Muscle layer of colon (tissue), 2 donors: ENCODE measurements at regions not wholly inside any gene's neighbourhood (a gene's known extent, or its start where the extent isn't known, plus 50 kb on each side); places are given as distances from the start of the nearest gene placed in this dataset.
"Not testable (repeated sequence)": the region's sequence is repeated elsewhere in the genome, so short reads cannot be mapped to it uniquely, and the experiment has no call there.

Experiments
- H3K27ac ChIP-seq: one replicate; pipeline ENCODE4 v1.7.0; 2013; ENCODE audit warnings: low read depth, mild to moderate bottlenecking, low read length, moderate library complexity
- H3K27me3 ChIP-seq, 2 donors: one replicate each; pipeline ENCODE4 v1.7.0; 2013; ENCODE audit warnings: low read length in 2 of 2, mild to moderate bottlenecking in 2 of 2; ENCODE audit not compliant: insufficient read depth in 2 of 2, control insufficient read depth in 1 of 2
- H3K36me3 ChIP-seq: one replicate; pipeline ENCODE4 v1.7.0; 2013; ENCODE audit warnings: mild to moderate bottlenecking, low read length; ENCODE audit not compliant: insufficient read depth
- H3K4me1 ChIP-seq: one replicate; pipeline ENCODE4 v1.7.0; 2013; ENCODE audit warnings: mild to moderate bottlenecking, low read length; ENCODE audit not compliant: insufficient read depth
- H3K4me3 ChIP-seq, 2 donors: one replicate each; pipeline ENCODE4 v1.7.0; 2013; ENCODE audit warnings: low read length in 2 of 2, low read depth in 1 of 2, mild to moderate bottlenecking in 1 of 2, moderate library complexity in 1 of 2
- H3K9ac ChIP-seq: one replicate; pipeline ENCODE4 v1.7.0; 2013; ENCODE audit warnings: low read length
- H3K9me3 ChIP-seq: one replicate; pipeline ENCODE4 v1.7.0; 2013; ENCODE audit warnings: mild to moderate bottlenecking, low read length
- donor health status: abdominal sarcoma.
- donor health status: Adenocarcinoma of cecum.

DNA sequence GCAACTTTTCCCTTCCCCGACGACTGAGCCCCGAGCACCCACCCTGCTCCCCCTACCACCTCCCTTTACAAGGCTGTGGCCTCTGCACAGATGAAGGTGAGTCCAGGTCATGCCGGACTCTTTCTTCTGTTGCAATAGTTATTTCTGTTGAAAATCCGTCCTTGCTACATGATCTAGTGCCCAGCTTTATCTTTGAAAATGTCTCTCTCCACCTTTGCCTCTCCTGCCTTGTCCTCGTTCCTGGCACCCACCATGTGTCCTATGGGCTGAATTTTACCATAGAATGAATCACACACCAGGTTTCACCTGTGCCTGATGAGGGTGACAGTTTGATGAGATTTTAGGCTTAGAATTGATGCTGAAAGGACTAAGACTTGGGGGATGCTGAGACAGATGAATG is 92.9 kb downstream of the TMEM121 start:
- H3K27me3 ChIP-seq, H3K4me1 ChIP-seq, H3K36me3 ChIP-seq, H3K27ac ChIP-seq, H3K9me3 ChIP-seq, H3K9ac ChIP-seq, H3K4me3 ChIP-seq: not testable (repeated sequence)

DNA sequence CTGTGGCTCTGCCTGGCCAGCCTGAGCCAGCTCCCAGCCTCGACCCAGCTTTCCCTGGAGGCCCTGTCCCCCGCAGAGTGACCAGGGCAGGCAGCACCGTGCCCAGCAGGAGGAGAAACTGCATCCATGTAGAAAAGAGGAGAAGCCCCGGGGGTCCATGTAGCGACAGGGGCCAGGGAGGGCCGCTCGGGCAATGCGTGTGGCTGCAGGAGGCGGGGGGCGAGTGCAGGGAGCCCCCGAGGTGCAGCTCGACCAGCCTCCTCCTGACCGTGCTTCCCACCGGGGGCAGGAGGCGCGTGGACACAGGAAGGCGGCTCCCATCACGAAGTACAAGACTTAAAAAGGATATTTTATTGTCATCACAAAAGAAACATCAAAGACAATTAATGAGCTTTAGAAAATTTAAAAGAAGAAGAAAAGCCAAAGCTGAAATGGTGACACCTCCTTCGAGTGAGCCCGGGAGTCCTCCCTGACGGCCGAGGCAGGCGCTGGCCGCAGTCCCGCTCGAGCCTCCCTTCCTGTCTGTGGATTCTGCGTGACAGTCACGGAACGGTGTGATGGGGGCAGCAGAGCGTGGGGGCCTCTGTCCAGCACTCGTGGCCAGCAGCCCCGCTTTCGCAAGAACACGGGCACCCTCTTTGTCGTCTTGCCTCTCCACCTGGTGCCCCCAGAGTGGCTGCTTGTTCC is 93.9 kb downstream of the TMEM121 start:
- H3K27me3 ChIP-seq, H3K4me1 ChIP-seq, H3K9me3 ChIP-seq, H3K36me3 ChIP-seq, H3K9ac ChIP-seq, H3K27ac ChIP-seq, H3K4me3 ChIP-seq: not testable (repeated sequence)

DNA sequence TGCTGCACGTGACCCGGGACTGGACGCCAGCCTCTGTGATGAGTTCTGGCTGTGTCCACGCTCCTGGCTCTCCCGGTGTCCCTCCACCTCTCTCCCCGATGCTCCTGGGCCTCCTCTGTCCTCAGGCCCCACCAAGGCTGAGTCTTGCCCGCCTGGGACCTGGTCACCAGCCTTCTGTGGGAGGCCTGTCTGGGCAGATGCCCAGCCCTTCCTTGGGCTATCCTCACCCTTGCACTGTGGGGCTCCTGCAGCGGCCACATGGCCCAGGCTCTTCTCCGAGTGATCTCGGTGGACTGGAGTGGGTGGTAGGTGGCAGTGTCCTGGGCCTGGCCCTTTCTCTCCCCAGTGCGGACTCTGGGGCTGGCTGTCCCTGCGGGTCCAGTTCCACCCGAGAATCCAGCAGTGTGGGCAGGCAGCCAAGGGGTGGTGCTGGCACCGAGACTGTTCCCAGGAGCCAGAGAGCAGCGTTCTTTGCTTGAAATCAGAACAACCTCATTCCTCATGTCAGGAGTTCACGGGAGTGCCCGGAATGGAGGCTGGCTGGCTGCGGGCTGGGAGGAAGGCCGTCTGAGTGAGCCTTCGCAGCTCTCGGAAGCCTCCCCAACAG is 94.6 kb downstream of the TMEM121 start:
- not testable (repeated sequence) for H3K36me3 ChIP-seq, H3K4me3 ChIP-seq, H3K4me1 ChIP-seq, H3K9me3 ChIP-seq, H3K27ac ChIP-seq, H3K9ac ChIP-seq, H3K27me3 ChIP-seq

DNA sequence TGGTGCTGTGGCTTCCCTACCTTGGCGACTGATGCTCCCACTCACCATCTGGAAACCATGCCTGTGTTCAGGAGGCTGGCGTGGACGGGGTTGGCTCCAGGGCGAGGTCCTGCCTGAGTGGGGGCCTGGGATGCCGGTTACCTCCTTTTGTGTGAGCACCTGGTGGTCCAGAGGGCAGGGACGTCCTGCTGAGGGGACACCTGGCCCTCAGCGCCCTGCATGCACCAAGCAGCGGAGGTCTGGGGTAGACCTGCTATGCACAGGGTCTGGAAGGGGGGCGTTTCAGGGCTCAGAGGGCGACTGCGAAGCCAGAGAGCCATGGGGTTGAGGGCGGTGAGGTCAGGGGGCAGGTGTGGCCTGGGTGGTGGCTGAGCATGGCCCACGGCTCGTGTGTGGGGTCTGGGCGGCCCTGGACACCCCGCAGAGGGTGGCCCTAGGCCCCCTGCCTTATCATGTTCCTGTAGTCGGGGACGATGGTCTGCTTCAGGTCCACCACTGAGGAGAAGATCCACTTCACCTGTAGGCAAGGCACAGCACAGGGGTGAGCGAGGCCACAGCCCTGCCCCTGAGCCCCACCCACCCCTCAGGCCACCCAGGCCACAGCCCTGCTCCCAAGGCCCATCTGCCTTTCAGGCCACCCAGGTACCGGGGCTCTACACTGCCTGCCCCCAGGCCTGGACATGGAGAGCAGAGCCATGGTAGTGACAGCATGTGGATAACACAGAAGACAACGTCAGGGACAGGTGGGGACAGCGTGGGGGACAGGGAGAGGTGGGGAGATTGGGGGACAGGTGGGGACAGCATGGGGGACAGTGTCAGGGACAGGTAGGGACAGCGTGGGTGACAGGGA is 95.3 kb downstream of the TMEM121 start:
- not testable (repeated sequence) for H3K9me3 ChIP-seq, H3K27me3 ChIP-seq, H3K4me1 ChIP-seq, H3K36me3 ChIP-seq, H3K27ac ChIP-seq, H3K4me3 ChIP-seq, H3K9ac ChIP-seq

DNA sequence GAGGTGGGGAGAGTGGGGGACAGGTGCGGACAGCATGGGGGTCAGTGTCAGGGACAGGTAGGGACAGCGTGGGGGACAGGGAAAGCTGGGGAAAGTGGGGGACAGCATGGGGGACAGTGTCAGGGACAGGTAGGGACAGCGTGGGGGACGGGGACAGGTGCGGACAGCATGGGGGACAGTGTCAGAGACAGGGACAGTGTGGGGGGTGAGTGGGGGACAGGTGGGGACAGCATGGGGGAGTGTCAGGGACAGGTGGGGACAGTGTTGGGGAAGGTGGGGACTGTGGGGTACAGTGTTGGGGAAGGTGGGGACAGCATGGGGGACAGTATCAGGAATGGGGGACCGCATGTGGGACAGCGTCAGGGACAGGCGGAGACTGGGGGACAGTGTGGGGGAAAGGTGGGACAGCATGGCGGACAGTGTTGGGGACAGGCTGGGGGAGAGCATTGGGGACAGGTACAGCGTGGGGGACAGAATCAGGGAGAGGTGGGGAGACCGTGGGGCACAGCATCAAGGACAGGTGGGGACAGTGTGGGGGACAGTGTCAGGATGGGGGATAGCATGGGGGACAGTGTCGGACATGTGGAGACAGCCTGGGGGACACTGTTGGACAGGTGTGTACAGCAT is 96.1 kb downstream of the TMEM121 start:
- H3K4me3 ChIP-seq: no peak overlapping the region
- H3K27ac ChIP-seq: no peak overlapping the region
- no peak overlapping the region for H3K9ac ChIP-seq
- peaks cover 6% of the 10 kb centered on the region for H3K4me1 ChIP-seq
- no peaks in the 10 kb centered on the region for H3K36me3 ChIP-seq
- H3K27me3 ChIP-seq: no peaks in the 10 kb centered on the region
- no peaks in the 10 kb centered on the region for H3K9me3 ChIP-seq

DNA sequence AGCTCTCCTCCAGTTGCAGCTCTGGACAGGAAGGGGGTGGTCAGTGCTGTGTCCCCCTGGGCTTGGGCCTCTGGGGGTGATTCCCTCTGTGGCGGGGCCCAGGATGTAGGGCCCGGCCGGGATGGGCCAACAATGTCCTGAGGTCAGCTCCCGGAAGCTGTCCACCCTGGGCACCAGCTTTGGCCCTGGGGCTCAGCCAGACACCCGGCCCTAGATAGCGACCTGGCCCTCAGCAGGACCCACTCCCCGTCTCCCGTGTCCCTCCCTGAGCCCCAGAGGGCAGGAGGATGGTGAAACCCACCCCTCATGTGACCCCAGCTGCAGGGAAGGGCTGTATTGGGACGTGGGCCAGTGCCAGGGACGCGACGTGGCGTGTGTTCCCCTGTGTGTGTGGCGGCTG is 96.8 kb downstream of the TMEM121 start:
- H3K4me1 ChIP-seq, H3K27me3 ChIP-seq, H3K36me3 ChIP-seq, H3K4me3 ChIP-seq, H3K9ac ChIP-seq, H3K27ac ChIP-seq, H3K9me3 ChIP-seq: not testable (repeated sequence)

DNA sequence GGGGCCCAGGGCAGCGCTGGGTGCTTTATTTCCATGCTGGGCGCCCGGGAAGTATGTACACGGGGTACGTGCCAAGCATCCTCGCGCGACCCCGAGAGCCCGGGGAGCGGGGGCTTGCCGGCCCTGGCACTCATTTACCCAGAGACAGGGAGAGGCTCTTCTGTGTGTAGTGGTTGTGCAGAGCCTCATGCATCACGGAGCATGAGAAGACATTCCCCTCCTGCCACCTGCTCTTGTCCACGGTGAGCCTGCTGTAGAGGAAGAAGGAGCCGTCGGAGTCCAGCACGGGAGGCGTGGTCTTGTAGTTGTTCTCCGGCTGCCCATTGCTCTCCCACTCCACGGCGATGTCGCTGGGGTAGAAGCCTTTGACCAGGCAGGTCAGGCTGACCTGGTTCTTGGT is 98.0 kb downstream of the TMEM121 start:
- not testable (repeated sequence) for H3K27me3 ChIP-seq, H3K27ac ChIP-seq

DNA sequence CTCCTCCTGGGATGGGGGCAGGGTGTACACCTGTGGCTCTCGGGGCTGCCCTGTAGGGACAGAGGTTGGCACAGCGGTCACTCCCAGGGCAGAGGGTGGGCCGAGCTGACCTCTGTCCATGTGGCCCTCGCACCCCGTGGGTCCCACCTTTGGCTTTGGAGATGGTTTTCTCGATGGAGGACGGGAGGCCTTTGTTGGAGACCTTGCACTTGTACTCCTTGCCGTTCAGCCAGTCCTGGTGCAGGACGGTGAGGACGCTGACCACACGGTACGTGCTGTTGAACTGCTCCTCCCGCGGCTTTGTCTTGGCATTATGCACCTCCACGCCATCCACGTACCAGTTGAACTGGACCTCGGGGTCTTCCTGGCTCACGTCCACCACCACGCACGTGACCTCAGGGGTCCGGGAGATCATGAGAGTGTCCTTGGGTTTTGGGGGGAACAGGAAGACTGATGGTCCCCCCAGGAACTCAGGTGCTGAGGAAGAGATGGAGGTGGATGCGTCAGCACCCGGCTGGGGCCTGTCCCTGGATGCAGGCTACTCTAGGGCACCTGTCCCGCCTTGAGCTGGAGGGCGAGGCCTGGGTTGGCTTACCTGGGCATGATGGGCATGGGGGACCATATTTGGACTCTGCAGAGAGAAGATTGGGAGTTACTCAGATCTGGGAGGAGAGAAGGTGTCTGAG is 98.5 kb downstream of the TMEM121 start:
- not testable (repeated sequence) for H3K4me3 ChIP-seq, H3K4me1 ChIP-seq, H3K36me3 ChIP-seq, H3K27me3 ChIP-seq, H3K27ac ChIP-seq, H3K9me3 ChIP-seq, H3K9ac ChIP-seq

More for the DNA sequence above, 98.0 kb downstream of the TMEM121 start:
- not testable (repeated sequence) for H3K4me3 ChIP-seq, H3K9me3 ChIP-seq, H3K9ac ChIP-seq, H3K4me1 ChIP-seq, H3K36me3 ChIP-seq

DNA sequence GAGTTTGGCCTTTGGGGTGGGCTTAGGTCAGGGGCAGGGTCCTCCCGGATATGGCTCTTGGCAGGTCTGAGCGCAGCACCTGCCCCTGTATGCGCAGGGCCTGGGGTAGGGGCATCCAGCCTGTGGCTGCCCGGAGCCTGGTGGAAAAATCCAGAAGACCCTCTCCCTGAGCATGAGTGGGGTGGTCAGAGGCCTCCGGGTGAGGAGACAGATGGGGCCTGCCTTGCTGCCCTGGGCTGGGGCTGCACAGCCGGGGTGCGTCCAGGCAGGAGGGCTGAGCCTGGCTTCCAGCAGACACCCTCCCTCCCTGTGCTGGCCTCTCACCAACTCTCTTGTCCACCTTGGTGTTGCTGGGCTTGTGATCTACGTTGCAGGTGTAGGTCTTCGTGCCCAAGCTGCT is 99.1 kb downstream of the TMEM121 start:
- H3K9ac ChIP-seq, H3K4me3 ChIP-seq, H3K36me3 ChIP-seq, H3K9me3 ChIP-seq, H3K27me3 ChIP-seq, H3K27ac ChIP-seq, H3K4me1 ChIP-seq: not testable (repeated sequence)

DNA sequence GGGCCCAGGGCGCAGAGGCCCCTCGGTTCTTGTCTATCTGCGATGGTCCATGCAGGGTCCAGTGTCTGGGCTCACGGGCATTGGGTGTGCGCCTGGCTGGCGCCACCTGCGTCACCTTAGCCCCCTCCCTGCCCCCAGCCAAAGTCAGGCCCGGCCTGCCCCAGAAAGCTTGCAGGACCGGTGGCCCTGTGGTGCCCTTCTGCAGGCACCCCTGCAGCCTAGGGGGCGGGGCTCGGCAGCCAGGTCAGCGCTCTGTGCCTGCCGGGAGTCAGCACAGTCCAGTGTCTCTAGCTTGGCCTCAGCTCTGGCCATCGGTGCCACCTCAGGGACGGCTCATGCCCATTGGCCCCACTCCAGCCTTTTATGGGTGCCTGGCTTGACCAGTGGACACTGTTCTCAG is 99.7 kb downstream of the TMEM121 start:
- not testable (repeated sequence) for H3K27ac ChIP-seq, H3K9ac ChIP-seq, H3K9me3 ChIP-seq, H3K36me3 ChIP-seq, H3K27me3 ChIP-seq, H3K4me1 ChIP-seq, H3K4me3 ChIP-seq

DNA sequence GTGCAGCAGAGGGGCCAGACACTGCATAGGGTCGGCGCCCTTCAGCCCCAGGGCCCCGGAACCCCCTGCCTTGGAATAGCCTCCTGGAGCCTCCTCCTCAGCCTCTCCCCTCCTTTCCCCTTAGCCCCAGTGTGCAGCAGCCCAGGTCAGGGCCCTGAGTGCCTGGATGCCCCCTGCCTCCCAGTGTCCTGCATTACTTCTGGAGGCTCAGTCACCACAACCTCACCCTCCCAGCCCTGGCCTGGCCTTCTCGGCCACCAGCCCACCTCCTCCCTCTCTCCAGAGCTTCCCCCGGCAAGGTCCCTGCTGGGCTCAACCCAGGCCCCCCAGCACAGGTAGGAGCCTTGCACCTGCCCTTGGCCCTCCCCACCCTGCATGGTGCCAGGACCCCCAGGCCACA is 100.3 kb downstream of the TMEM121 start:
- not testable (repeated sequence) for H3K4me1 ChIP-seq, H3K9me3 ChIP-seq, H3K27ac ChIP-seq, H3K9ac ChIP-seq, H3K36me3 ChIP-seq, H3K4me3 ChIP-seq, H3K27me3 ChIP-seq
